ENCODE measurements at regions not wholly inside any gene's neighbourhood (a gene's known extent, or its start where the extent isn't known, plus 50 kb on each side); places are given as distances from the start of the nearest gene placed in this dataset.
A peak's percentile ranks its signal among the peaks of the same experiment; 100 is the strongest.
"Not testable (repeated sequence)": the region's sequence is repeated elsewhere in the genome, so short reads cannot be mapped to it uniquely, and the experiment has no call there.

DNA sequence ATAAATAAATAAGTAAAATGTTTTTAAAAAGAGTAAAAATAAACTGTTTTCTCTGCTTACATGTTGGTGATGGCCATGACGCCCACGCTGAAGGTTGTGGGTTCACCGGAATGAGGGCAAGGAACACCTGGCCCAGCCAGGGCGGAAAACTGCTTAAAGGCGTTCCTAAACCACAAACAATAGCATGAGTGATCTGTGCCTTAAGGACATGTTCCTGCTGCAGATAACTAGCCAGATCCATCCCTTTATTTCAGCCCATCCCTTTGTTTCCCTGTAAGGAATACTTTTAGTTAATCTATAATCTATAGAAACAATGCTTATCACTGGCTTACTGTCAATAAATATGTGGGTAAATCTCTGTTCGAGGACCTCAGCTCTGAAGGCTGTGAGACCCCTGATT, 63.3 kb upstream of the CEP78 start:
- H3K27ac ChIP-seq, H3K4me2 ChIP-seq, H3K36me3 ChIP-seq, H4K20me1 ChIP-seq, H3K4me1 ChIP-seq, H3K4me3 ChIP-seq, H3K9ac ChIP-seq, H3K27me3 ChIP-seq: not testable (repeated sequence)
- H3K9me3 ChIP-seq (replicated peaks in 1 of 11), result peaks cover 12 to 24% (median 13%) of the 10 kb centered on the region in 11 experiments; a peak in 21 of 22 replicates

DNA sequence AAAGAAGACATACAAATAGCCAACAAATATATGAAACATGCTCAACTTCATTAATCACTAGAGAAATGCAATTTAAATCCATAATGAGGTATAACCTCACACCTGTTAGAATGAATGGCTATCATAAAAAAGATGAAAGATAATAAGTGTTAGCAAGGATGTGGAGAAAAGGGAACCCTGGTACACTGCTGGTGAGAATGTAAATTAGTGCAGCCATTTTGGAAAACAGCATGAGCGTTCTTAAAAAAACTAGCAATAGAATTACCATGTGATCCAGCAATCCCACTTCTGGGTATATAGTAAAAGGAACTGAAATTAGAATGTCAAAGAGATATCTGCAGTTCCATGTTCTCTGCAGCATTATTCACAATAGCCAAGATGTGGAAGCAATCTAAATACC, 64.2 kb upstream of the CEP78 start:
- no peaks in the 10 kb centered on the region for H4K20me1 ChIP-seq
- no peaks in the 10 kb centered on the region for H3K4me1 ChIP-seq
- no peak overlapping the region for H3K4me3 ChIP-seq
- TF ChIP-seq Cebpa-rat (IDR thresholded peaks at IDR 0.05), result no peak
- peaks cover 12 to 24% (median 13%) of the 10 kb centered on the region in 11 experiments; a peak in 21 of 22 replicates for H3K9me3 ChIP-seq (replicated peaks in 1 of 11)
- H3K27me3 ChIP-seq, result no peaks in the 10 kb centered on the region
- no peak overlapping the region for H3K9ac ChIP-seq
- no peaks in the 10 kb centered on the region for H3K36me3 ChIP-seq
- H3K27ac ChIP-seq, result no peak overlapping the region
- no peak overlapping the region for H3K4me2 ChIP-seq

DNA sequence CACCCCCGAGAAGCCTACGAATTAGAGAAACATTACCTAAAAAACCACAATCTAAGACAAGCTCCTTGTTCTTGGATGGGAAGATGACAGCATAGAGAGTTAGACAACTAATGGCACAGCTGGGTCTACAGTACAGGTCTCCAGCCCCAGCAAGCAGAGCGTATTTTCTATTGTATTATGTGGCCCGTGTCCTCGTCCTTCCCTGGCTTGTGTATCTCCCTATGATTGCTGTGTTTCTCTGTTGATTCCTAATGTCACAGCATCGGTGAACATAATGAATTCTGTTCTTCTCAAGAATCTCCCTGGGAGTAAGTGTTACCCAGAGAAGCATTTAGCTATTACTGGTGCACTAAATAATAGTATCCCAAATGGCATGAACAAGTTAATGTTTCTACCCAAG, 66.8 kb upstream of the CEP78 start:
- no peaks in the 10 kb centered on the region for H3K4me1 ChIP-seq
- H3K4me2 ChIP-seq, result no peak overlapping the region
- no peak for TF ChIP-seq Cebpa-rat (IDR thresholded peaks at IDR 0.05)
- H3K9ac ChIP-seq, result no peak overlapping the region
- H3K27me3 ChIP-seq, result no peaks in the 10 kb centered on the region
- H3K9me3 ChIP-seq (replicated peaks in 1 of 11), result peaks cover 20 to 33% (median 23%) of the 10 kb centered on the region in 11 experiments; a peak in 21 of 22 replicates
- no peaks in the 10 kb centered on the region for H4K20me1 ChIP-seq
- H3K27ac ChIP-seq, result no peak overlapping the region
- H3K4me3 ChIP-seq, result no peak overlapping the region
- H3K36me3 ChIP-seq, result no peaks in the 10 kb centered on the region

DNA sequence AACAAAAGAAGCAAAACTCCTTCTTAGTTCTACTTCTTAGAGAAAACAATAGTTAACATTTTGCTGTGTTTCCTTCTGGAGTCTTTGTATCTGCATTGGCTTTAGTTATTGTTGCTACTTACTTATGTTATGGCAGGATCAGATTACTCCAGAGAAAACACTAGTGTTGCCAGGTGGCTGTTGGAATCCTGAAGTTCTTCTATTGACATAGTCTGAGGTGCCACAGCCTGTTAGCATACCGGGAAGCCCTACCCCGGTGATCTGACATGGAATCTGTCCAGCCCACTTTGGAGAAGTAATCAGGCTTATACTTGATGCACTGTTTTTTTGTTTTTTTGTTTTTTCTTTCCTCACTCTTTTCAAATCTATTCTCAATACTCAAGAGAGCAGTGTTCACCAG, 68.5 kb upstream of the CEP78 start:
- TF ChIP-seq Cebpa-rat (IDR thresholded peaks at IDR 0.05), result no peak
- Histone ChIP-seq H3K36me3 (no peaks in the 10 kb centered on the region), H3K9ac (no peak overlapping the region), H3K27ac (no peak overlapping the region), H3K4me3 (no peak overlapping the region), H3K27me3 (no peaks in the 10 kb centered on the region), H3K9me3 (replicated peaks in 1 of 11) (peaks cover 19 to 29% (median 23%) of the 10 kb centered on the region in 11 experiments; a peak in 20 of 22 replicates), H3K4me2 (no peak overlapping the region), H3K4me1 (no peaks in the 10 kb centered on the region), H4K20me1 (no peaks in the 10 kb centered on the region)

DNA sequence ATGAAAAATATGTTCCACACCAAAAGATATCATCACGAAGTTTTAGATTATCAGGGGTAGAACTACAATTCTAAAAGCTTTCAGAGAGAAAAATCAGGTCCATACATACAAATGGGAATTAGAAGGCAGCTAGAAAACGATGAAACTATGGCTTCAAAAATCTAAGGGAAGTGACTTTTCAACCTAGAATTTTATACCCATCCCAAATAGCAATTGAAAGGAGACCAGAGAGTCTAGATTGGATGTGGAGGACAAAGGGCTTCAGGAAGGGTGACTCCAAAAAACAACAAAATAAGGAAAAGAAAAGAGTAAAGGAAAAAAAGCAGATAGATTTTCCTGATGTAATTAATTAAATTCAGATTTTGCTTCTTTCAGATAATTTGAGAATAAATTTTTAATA, 72.0 kb upstream of the CEP78 start:
- Histone ChIP-seq H3K4me2 (no peak overlapping the region), H4K20me1 (no peaks in the 10 kb centered on the region), H3K9ac (no peak overlapping the region), H3K4me1 (no peaks in the 10 kb centered on the region), H3K9me3 (replicated peaks in 1 of 11) (peaks cover 16 to 31% (median 22%) of the 10 kb centered on the region in 11 experiments; a peak in 20 of 22 replicates), H3K27ac (no peak overlapping the region), H3K27me3 (no peaks in the 10 kb centered on the region), H3K4me3 (no peak overlapping the region), H3K36me3 (no peaks in the 10 kb centered on the region)
- no peak for TF ChIP-seq Cebpa-rat (IDR thresholded peaks at IDR 0.05)

DNA sequence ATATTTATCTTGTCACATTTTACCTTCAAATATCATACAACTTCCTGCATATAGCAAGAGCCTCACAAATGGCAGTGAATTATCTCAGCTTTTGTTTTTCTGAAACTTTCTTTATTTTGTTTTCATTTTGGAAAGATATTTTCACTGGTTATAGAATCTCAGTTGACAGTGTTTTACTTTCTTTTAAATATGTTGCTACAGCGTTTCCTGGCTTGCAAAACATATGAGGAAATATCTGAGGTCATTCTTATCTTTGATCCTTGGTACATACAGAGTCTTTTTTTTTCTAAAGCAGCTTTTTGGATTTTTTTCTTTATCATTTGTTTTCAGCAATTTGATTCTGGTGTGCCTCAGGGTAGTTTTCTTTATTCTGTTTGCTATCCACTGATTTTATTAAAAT, 77.6 kb upstream of the CEP78 start:
- no peak overlapping the region for H3K9ac ChIP-seq
- H3K4me3 ChIP-seq, result no peak overlapping the region
- no peaks in the 10 kb centered on the region for H3K36me3 ChIP-seq
- H3K9me3 ChIP-seq (replicated peaks in 1 of 11), result peaks cover 0 to 13% (median 4%) of the 10 kb centered on the region in 11 experiments; a peak in 14 of 22 replicates
- no peaks in the 10 kb centered on the region for H3K27me3 ChIP-seq
- TF ChIP-seq Cebpa-rat (IDR thresholded peaks at IDR 0.05), result no peak
- H3K27ac ChIP-seq, result no peak overlapping the region
- H3K4me2 ChIP-seq, result no peak overlapping the region
- no peaks in the 10 kb centered on the region for H3K4me1 ChIP-seq
- H4K20me1 ChIP-seq, result no peaks in the 10 kb centered on the region

DNA sequence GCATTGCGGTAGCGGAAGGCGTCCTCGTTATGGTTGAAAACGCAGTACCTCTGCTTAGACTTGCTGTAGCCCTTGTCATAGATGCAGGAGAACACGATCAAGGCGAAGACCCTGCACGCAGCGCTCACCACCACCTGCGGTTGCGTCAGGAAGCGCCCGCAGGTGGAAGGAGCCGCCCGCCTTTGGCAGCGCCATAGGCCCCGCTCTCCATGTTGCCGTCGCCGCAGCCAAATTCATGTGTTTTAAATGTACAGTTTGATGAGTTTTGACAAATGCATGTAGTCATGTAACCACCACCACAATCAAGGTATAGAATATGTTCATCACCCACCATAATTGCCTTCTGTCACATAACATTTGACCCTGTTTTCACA, 84.9 kb upstream of the CEP78 start:
- H3K4me1 ChIP-seq, result peaks cover 0 to 6% (median 0%) of the 10 kb centered on the region in 10 experiments; a peak in 4 of 20 replicates
- peaks cover 0 to 15% (median 4%) of the 10 kb centered on the region in 11 experiments; a peak in 5 of 22 replicates for H3K9me3 ChIP-seq (replicated peaks in 1 of 11)
- H3K27me3 ChIP-seq, result no peaks in the 10 kb centered on the region
- no peaks in the 10 kb centered on the region for H4K20me1 ChIP-seq
- no peak overlapping the region for H3K9ac ChIP-seq
- H3K36me3 ChIP-seq, result no peaks in the 10 kb centered on the region
- no peak overlapping the region for H3K4me3 ChIP-seq
- H3K27ac ChIP-seq, result no peak overlapping the region
- TF ChIP-seq Cebpa-rat (IDR thresholded peaks at IDR 0.05), result no peak
- H3K4me2 ChIP-seq, result no peak overlapping the region

DNA sequence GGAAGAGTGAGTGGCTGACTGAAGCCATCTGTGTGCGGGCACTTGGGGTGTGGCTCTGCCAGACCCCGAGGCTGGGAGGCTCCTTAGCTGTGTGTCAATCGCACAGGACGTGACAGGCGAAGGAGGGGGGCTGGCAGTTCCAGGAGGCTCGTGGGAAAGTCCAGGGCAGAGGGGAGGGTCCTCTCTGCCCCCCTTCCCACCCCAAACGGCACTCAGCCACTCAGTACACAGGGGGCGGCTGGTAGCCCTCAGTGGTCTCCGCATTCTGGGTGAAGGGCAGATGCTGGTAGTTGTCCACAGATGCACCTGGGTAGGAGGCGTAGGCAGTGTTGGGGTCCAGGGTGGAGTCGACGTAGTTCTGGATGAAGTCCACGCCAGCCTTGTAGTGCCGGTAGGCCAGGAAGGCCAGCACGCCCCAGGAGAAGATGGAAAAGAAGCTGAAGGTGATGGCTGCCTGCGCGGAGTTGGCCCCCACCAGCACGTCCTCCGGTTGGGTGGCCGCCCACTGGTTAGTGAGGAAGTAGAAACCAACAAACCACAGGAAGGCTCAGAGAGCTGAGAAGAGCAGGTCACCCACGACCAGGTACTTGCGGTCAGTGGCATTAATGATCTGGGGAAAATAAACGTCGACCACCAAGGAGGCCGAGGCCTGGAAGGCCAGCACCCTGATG, 85.4 kb upstream of the CEP78 start:
- H3K9ac ChIP-seq, result no peak overlapping the region
- H3K9me3 ChIP-seq (replicated peaks in 1 of 11), result peaks cover 0 to 15% (median 4%) of the 10 kb centered on the region in 11 experiments; a peak in 5 of 22 replicates
- no peak overlapping the region for H3K27ac ChIP-seq
- TF ChIP-seq Cebpa-rat (IDR thresholded peaks at IDR 0.05), result no peak
- H3K4me1 ChIP-seq, result peaks cover 0 to 8% (median 2%) of the 10 kb centered on the region in 10 experiments; a peak in 13 of 20 replicates
- no peaks in the 10 kb centered on the region for H3K36me3 ChIP-seq
- H3K4me2 ChIP-seq, result no peak overlapping the region
- H3K4me3 ChIP-seq, result no peak overlapping the region
- no peaks in the 10 kb centered on the region for H3K27me3 ChIP-seq
- no peaks in the 10 kb centered on the region for H4K20me1 ChIP-seq

DNA sequence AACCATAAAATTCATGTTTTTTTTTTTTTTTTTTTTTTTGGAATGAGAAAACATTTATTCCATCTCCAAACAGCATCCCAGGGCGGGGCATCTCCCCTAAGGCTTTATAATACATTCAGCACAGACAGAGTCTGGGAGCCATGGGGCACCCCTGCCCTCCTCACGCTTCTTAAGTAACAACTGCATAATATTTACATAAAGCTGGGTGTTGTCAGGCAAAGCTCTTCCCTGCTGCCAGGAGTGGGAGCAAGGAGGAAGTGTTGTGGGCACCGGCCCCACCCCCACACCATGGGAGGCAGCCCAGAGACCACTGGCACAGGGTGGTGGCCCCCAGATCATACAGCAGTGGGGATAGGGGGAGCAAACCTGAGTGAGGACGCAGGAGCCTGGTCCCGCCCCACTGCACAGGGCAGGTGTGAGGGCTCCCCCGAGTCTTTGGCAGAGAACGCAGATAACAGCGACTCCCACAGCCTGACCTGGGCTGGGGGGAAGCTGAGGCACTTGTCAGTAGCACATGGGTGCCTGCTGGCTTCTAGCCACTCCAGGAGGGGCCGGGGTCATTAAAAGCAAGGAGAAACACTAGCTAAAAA, 86.1 kb upstream of the CEP78 start:
- Histone ChIP-seq H3K9me3 (replicated peaks in 1 of 11) (peaks cover 0 to 15% (median 4%) of the 10 kb centered on the region in 11 experiments; a peak in 5 of 22 replicates), H3K27ac (no peak overlapping the region), H4K20me1 (no peaks in the 10 kb centered on the region), H3K36me3 (no peaks in the 10 kb centered on the region), H3K4me1 (peaks cover 4 to 15% (median 9%) of the 10 kb centered on the region in 10 experiments), H3K9ac (no peak overlapping the region), H3K27me3 (no peaks in the 10 kb centered on the region), H3K4me3 (no peak overlapping the region), H3K4me2 (0 out of 22 replicates have a peak overlapping the region, but pooled peaks of 1 of the 11 experiments have one; percentile 7)
- no peak for TF ChIP-seq Cebpa-rat (IDR thresholded peaks at IDR 0.05)

DNA sequence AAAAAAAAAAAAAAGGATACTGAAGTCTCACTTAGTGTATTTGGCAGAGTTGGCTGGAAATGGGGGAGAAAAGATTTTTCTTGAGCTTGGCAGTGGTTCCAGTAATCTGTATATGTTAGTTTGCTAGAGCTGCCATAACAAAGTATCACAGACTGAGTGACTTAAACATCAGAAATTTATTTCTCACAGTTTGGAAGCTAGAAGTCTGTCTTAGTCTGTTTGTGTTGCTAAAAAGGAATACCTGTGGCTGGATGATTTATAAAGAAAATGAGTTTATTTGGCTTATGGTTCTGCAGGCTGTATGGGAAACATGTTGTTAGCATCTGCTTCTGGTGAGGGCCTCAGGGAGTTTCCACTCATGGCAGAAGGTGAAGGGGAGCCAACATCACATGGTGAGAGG, 89.6 kb upstream of the CEP78 start:
- no peak overlapping the region for H3K9ac ChIP-seq
- peaks cover 11 to 24% (median 19%) of the 10 kb centered on the region in 10 experiments for H3K4me1 ChIP-seq
- H3K4me3 ChIP-seq, result no peak overlapping the region
- no peaks in the 10 kb centered on the region; a peak in 1 of 22 replicates for H3K36me3 ChIP-seq
- no peak overlapping the region for H3K4me2 ChIP-seq
- H4K20me1 ChIP-seq, result no peaks in the 10 kb centered on the region
- H3K27me3 ChIP-seq, result no peaks in the 10 kb centered on the region; a peak in 1 of 22 replicates
- peaks cover 27 to 45% (median 32%) of the 10 kb centered on the region in 11 experiments for H3K9me3 ChIP-seq (replicated peaks in 1 of 11)
- no peak overlapping the region for H3K27ac ChIP-seq
- TF ChIP-seq Cebpa-rat (IDR thresholded peaks at IDR 0.05), result no peak

All from BLaER1 treated with 17β-estradiol and CSF1 and Interleukin-3, amounts not matched to agents 10 nM and 100 nM (cell line).